ENCODE measurements at regions not wholly inside any gene's neighbourhood (a gene's known extent, or its start where the extent isn't known, plus 50 kb on each side); places are given as distances from the start of the nearest gene placed in this dataset.
"Not testable (repeated sequence)": the region's sequence is repeated elsewhere in the genome, so short reads cannot be mapped to it uniquely, and the experiment has no call there.

DNA sequence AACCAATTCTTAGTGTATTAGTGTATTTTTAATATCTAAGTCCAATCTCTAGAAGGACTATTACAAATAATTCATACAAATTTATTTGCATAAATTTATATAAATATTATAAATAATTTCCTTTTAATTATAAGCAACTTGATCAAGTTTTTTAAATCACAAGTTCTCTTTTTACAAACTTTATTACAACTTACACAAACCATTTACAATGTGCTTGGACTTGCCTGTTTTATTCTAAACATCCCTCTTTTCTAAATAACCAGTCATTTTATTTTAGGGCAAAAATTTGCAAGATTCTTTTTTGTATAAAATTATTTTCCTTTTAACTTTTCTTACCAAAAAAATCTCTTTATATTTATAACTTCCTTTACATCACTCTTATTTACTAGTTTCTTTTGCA is 83.5 kb upstream of the SYNCRIP start:
- H3K9me3 ChIP-seq (replicated peaks), result peaks cover 6% of the 10 kb centered on the region; the same call in 1 of the 2 replicates
- no peaks in the 10 kb centered on the region for H3K27me3 ChIP-seq
- H3K36me3 ChIP-seq, result no peaks in the 10 kb centered on the region
- H3K4me1 ChIP-seq, result no peaks in the 10 kb centered on the region
- no peak overlapping the region for H3K4me3 ChIP-seq
- no peak overlapping the region for H3K27ac ChIP-seq
- peak in 1 of 2 experiments; percentile 14 for DNase-seq

DNA sequence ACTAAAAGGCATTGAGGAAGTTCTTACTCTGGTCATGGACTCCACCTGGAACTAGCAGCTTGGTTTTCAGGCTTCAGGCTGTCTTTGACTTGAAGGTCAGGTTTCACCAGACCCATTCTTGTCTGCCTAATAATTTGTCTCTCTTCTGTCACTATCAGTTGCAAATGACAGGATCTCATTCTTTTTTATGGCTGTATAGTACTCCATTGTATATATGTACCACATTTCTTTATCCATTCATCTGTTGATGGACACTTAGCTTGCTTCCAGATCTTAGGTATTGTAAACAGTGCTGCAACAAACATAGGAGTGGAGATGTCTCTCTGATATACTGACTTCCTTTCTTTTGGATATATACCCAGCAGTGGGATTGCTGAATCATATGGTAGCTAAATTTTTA is 73.1 kb upstream of the SYNCRIP start:
- no peak overlapping the region for H3K4me3 ChIP-seq
- H3K9me3 ChIP-seq (replicated peaks), result no peaks in the 10 kb centered on the region
- H3K27ac ChIP-seq, result no peak overlapping the region
- no peak for DNase-seq
- no peaks in the 10 kb centered on the region for H3K4me1 ChIP-seq
- H3K27me3 ChIP-seq, result no peaks in the 10 kb centered on the region
- H3K36me3 ChIP-seq, result no peaks in the 10 kb centered on the region

- no peaks in the 10 kb centered on the region for H3K27me3 ChIP-seq
- no peak overlapping the region for H3K4me3 ChIP-seq
- no peak for DNase-seq
Measured at GRCh38 chr6:85714893-85715530, 72.3 kb upstream of the SYNCRIP start.

GRCh38 chr6:85712346-85712745 is 69.7 kb upstream of the SYNCRIP start:
- DNase-seq, result no peak
- Histone ChIP-seq H3K27ac (no peak overlapping the region), H3K27me3 (no peaks in the 10 kb centered on the region), H3K9me3 (replicated peaks) (no peaks in the 10 kb centered on the region), H3K4me3 (no peak overlapping the region), H3K4me1 (no peaks in the 10 kb centered on the region), H3K36me3 (no peaks in the 10 kb centered on the region)

More at GRCh38 chr6:85714893-85715530, 72.3 kb upstream of the SYNCRIP start:
- Histone ChIP-seq H3K36me3 (no peaks in the 10 kb centered on the region), H3K27ac (no peak overlapping the region), H3K4me1 (no peaks in the 10 kb centered on the region), H3K9me3 (replicated peaks) (no peaks in the 10 kb centered on the region)

DNA sequence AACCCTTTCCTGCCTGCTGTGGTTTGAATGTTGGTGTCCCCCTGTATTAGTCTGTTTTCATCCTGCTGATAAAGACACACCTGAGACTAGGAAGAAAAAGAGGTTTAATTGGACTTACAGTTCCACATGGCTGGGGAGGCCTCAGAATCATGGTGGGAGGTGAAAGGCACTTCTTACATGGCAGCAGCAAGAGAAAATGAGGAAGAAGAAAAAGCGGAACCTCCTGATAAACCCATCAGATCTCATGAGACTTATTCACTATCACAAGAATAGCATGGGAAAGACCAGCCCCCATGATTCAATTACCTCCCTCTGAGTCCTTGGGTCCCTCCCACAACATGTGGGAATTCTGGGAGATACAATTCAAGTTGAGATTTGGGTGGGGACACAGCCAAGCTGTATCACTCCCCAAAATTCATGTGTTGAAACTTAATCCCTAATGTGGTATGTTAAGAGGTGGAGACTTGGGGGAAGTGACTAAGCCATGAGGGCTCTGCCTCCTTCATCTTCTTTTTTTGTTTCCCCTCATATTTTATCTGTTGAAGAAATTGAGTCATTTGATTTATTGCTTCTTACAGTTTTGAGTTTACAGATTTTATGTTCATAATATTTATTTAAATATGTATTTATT is 64.9 kb upstream of the SYNCRIP start:
- H3K9me3 ChIP-seq (replicated peaks); H3K27ac ChIP-seq; H3K4me3 ChIP-seq; H3K27me3 ChIP-seq; H3K4me1 ChIP-seq; DNase-seq; H3K36me3 ChIP-seq: not testable (repeated sequence)

GRCh38 chr6:85706272-85706671 is 63.6 kb upstream of the SYNCRIP start:
- Histone ChIP-seq H3K36me3 (no peaks in the 10 kb centered on the region), H3K9me3 (replicated peaks) (no peaks in the 10 kb centered on the region), H3K4me1 (no peaks in the 10 kb centered on the region), H3K27me3 (no peaks in the 10 kb centered on the region), H3K4me3 (no peak overlapping the region), H3K27ac (no peak overlapping the region)
- DNase-seq, result no peak

GRCh38 chr6:85705220-85705619 is 62.5 kb upstream of the SYNCRIP start:
- Histone ChIP-seq H3K4me1 (no peaks in the 10 kb centered on the region), H3K4me3 (no peak overlapping the region), H3K27ac (no peak overlapping the region), H3K36me3 (no peaks in the 10 kb centered on the region), H3K9me3 (replicated peaks) (no peaks in the 10 kb centered on the region), H3K27me3 (no peaks in the 10 kb centered on the region)
- DNase-seq, result no peak

DNA sequence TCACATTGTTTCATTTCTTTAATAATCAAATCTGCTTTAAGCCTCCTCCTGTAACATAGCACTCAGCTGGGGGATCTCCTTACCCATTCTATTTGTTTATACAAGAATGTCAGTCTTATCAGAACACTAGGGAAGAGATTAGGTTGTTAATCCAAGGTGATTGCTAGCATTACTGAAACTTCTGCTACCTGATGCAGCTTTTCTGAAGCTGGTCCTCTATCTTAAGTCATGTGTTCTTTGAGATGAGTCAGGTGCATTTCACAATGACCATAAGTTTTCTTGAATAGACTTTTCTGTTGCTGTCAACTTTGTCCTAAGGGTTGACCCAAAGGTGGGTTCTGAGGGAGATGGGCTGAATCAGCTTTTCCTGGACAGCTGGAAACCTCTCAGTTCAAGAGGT is 60.7 kb upstream of the SYNCRIP start:
- DNase-seq, result no peak
- no peaks in the 10 kb centered on the region for H3K4me1 ChIP-seq
- no peaks in the 10 kb centered on the region for H3K9me3 ChIP-seq (replicated peaks)
- no peaks in the 10 kb centered on the region for H3K36me3 ChIP-seq
- H3K4me3 ChIP-seq, result no peak overlapping the region
- H3K27ac ChIP-seq, result no peak overlapping the region
- H3K27me3 ChIP-seq, result no peaks in the 10 kb centered on the region

Data from SJCRH30 (cell line).